ENCODE measurements at regions not wholly inside any gene's neighbourhood (a gene's known extent, or its start where the extent isn't known, plus 50 kb on each side); places are given as distances from the start of the nearest gene placed in this dataset.

GRCh38 chr4:154035341-154035740, 246.5 kb upstream of the SFRP2 start:
- TF ChIP-seq, protein P1, sequence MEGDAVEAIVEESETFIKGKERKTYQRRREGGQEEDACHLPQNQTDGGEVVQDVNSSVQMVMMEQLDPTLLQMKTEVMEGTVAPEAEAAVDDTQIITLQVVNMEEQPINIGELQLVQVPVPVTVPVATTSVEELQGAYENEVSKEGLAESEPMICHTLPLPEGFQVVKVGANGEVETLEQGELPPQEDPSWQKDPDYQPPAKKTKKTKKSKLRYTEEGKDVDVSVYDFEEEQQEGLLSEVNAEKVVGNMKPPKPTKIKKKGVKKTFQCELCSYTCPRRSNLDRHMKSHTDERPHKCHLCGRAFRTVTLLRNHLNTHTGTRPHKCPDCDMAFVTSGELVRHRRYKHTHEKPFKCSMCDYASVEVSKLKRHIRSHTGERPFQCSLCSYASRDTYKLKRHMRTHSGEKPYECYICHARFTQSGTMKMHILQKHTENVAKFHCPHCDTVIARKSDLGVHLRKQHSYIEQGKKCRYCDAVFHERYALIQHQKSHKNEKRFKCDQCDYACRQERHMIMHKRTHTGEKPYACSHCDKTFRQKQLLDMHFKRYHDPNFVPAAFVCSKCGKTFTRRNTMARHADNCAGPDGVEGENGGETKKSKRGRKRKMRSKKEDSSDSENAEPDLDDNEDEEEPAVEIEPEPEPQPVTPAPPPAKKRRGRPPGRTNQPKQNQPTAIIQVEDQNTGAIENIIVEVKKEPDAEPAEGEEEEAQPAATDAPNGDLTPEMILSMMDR (IDR thresholded peaks at IDR 0.05; ENCODE audit: unreplicated experiment): no peak
- BruUV-seq (replicated peaks): no TSS peak
- no peak overlapping the region for H3K4me3 Mint-ChIP-seq (ENCODE audit: low read depth, unreplicated experiment)
- CTCF ChIA-PET: no interaction called here
- H3K36me3 Mint-ChIP-seq (ENCODE audit: insufficient read depth, unreplicated experiment): no peaks in the 10 kb centered on the region
- no peaks in the 10 kb centered on the region for H3K9me3 Mint-ChIP-seq (ENCODE audit: low read depth, unreplicated experiment)
- intact Hi-C loops (cut with micrococcal nuclease; ENCODE audit: unreplicated experiment): no loop called here
- no peaks in the 10 kb centered on the region for H3K4me1 Mint-ChIP-seq (ENCODE audit: low read depth, unreplicated experiment)
- no peak overlapping the region for H3K27ac Mint-ChIP-seq (ENCODE audit: unreplicated experiment)
- no peak for DNase-seq
- H3K27me3 Mint-ChIP-seq (ENCODE audit: unreplicated experiment): peaks cover 20% of the 10 kb centered on the region

GRCh38 chr4:154033921-154034320, 245.0 kb upstream of the SFRP2 start:
- Mint-ChIP-seq H3K9me3 (ENCODE audit: low read depth, unreplicated experiment) (no peaks in the 10 kb centered on the region), H3K27ac (ENCODE audit: unreplicated experiment) (no peak overlapping the region), H3K27me3 (ENCODE audit: unreplicated experiment) (peaks cover 20% of the 10 kb centered on the region), H3K4me1 (ENCODE audit: low read depth, unreplicated experiment) (no peaks in the 10 kb centered on the region), H3K36me3 (ENCODE audit: insufficient read depth, unreplicated experiment) (no peaks in the 10 kb centered on the region), H3K4me3 (ENCODE audit: low read depth, unreplicated experiment) (no peak overlapping the region)
- no TSS peak for BruUV-seq (replicated peaks)
- TF ChIP-seq, protein P1 (IDR thresholded peaks at IDR 0.05; ENCODE audit: unreplicated experiment): no peak
- intact Hi-C loops (cut with micrococcal nuclease; ENCODE audit: unreplicated experiment): no loop called here
- CTCF ChIA-PET: interaction anchor here (0.7 kb wide), 1 partner anchor 88 kb away, joined by 4 read pairs; no protein-coding TSS in a partner anchor
- DNase-seq: no peak

- CTCF ChIA-PET: no interaction called here
- no peak for DNase-seq
- Mint-ChIP-seq H3K4me1 (ENCODE audit: low read depth, unreplicated experiment) (no peaks in the 10 kb centered on the region), H3K27me3 (ENCODE audit: unreplicated experiment) (peaks cover 19% of the 10 kb centered on the region), H3K36me3 (ENCODE audit: insufficient read depth, unreplicated experiment) (no peaks in the 10 kb centered on the region), H3K4me3 (ENCODE audit: low read depth, unreplicated experiment) (no peak overlapping the region), H3K27ac (ENCODE audit: unreplicated experiment) (no peak overlapping the region), H3K9me3 (ENCODE audit: low read depth, unreplicated experiment) (no peaks in the 10 kb centered on the region)
- intact Hi-C loops (cut with micrococcal nuclease; ENCODE audit: unreplicated experiment): no loop called here
- no TSS peak for BruUV-seq (replicated peaks)
- TF ChIP-seq, protein P1 (IDR thresholded peaks at IDR 0.05; ENCODE audit: unreplicated experiment): no peak
These were observed 244.0 kb upstream of the SFRP2 start for GRCh38 chr4:154032914-154033313.

DNA sequence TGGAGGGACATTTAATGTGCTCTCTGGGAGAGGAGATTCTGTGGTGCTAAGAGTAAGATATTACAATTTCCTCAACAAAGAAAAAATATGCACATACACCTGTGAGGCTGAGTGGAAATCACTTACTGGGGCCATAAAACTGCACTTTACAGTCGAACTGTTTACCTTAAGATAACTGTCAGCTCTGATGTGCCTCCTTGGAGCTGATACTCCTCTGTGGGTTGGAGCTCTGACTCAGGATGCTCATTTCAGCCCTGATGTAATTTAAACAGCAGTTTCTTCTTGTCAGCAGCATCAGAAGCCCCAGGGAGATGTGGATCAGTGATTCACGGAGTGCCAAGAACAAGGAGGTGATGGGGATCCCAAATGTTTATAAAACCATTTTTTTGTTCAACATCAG, 241.9 kb upstream of the SFRP2 start:
- intact Hi-C loops (cut with micrococcal nuclease; ENCODE audit: unreplicated experiment): no loop called here
- TF ChIP-seq, protein P1 (IDR thresholded peaks at IDR 0.05; ENCODE audit: unreplicated experiment): no peak
- CTCF ChIA-PET: no interaction called here
- BruUV-seq (replicated peaks): no TSS peak
- H3K27ac Mint-ChIP-seq (ENCODE audit: unreplicated experiment): no peak overlapping the region
- H3K4me1 Mint-ChIP-seq (ENCODE audit: low read depth, unreplicated experiment): no peaks in the 10 kb centered on the region
- H3K9me3 Mint-ChIP-seq (ENCODE audit: low read depth, unreplicated experiment): no peaks in the 10 kb centered on the region
- peaks cover 16% of the 10 kb centered on the region for H3K27me3 Mint-ChIP-seq (ENCODE audit: unreplicated experiment)
- no peaks in the 10 kb centered on the region for H3K36me3 Mint-ChIP-seq (ENCODE audit: insufficient read depth, unreplicated experiment)
- H3K4me3 Mint-ChIP-seq (ENCODE audit: low read depth, unreplicated experiment): no peak overlapping the region
- no peak for DNase-seq
